Stimulated activated naive CD8-positive, alpha-beta T cell treated with anti-CD3 and anti-CD28 coated beads, Interleukin-15, Interleukin-2, amounts not matched to agents 100 ng/mL and 50 ng/mL, for 24 hours (primary cell): ENCODE measurements at regions not wholly inside any gene's neighbourhood (a gene's known extent, or its start where the extent isn't known, plus 50 kb on each side); places are given as distances from the start of the nearest gene placed in this dataset.

ENCODE experiments used
- H3K27ac Mint-ChIP-seq: one replicate; pipeline ENCODE4 v1.8.0; 2021; ENCODE audit warnings: mild to moderate bottlenecking, mixed read lengths
- H3K27me3 Mint-ChIP-seq: one replicate; pipeline ENCODE4 v1.8.0; 2021; ENCODE audit warnings: mixed read lengths
- H3K36me3 Mint-ChIP-seq: one replicate; pipeline ENCODE4 v1.8.0; 2021; ENCODE audit warnings: low read depth, mixed read lengths
- H3K4me1 Mint-ChIP-seq: one replicate; pipeline ENCODE4 v1.8.0; 2021; ENCODE audit warnings: low read depth, mixed read lengths
- H3K4me3 Mint-ChIP-seq: one replicate; pipeline ENCODE4 v1.8.0; 2021; ENCODE audit warnings: mild to moderate bottlenecking, mixed read lengths
- H3K9me3 Mint-ChIP-seq: one replicate; pipeline ENCODE4 v1.8.0; 2021; ENCODE audit warnings: mixed read lengths

DNA sequence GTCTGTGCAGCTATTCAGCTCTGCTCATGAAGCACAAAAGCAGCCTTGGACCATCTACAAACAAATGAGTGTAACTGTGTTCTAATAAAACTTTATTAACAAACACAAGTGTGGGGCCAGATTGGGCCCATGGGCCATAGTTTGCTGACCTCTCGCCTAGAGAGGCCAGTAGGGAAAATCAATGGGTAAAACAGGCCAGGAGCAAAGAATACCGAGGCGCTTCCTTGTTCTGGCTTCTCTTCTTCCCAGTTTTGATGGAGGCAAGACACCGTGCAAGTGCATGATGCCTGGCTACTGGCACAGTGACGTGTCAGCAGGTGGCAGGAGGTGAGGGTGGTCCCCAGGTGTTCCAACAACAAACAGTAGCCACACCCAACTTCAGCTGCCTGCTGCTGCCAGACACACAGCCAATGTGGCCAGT, 94.3 kb upstream of the SDK1 start:
- Mint-ChIP-seq H3K4me3 (no peak overlapping the region), H3K9me3 (no peaks in the 10 kb centered on the region), H3K36me3 (no peaks in the 10 kb centered on the region), H3K4me1 (no peaks in the 10 kb centered on the region), H3K27ac (no peak overlapping the region), H3K27me3 (no peaks in the 10 kb centered on the region)

DNA sequence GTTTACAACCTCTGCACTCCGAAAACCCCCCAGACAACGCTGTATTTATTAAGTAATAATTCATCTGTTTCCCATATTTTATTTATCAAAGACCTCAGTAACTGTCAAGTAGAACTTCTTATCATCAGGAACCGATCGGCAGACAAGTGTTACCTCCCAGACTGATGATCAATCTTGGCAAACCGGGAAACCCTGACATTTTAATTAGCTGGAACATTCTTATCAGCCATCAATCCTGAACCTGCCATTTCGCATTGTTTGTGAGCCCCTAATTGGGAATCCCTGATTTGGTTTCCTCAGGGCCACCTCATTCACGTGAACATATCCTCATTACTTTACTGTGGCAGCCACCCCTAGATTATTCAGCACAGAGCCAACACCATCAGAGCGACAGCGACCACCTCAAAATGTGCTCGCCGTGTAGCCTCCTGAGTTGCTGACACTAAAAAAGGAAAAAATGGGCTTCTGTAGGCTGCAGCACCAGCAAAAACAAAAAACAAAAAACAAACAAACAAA, 93.6 kb upstream of the SDK1 start:
- Mint-ChIP-seq H3K27me3 (no peaks in the 10 kb centered on the region), H3K4me3 (no peak overlapping the region), H3K4me1 (no peaks in the 10 kb centered on the region), H3K9me3 (no peaks in the 10 kb centered on the region), H3K36me3 (no peaks in the 10 kb centered on the region), H3K27ac (no peak overlapping the region)

GRCh38 chr7:3210531-3210930, 90.5 kb upstream of the SDK1 start:
- Mint-ChIP-seq H3K4me1 (no peaks in the 10 kb centered on the region), H3K27me3 (no peaks in the 10 kb centered on the region), H3K9me3 (no peaks in the 10 kb centered on the region), H3K27ac (no peak overlapping the region), H3K36me3 (no peaks in the 10 kb centered on the region), H3K4me3 (no peak overlapping the region)

DNA sequence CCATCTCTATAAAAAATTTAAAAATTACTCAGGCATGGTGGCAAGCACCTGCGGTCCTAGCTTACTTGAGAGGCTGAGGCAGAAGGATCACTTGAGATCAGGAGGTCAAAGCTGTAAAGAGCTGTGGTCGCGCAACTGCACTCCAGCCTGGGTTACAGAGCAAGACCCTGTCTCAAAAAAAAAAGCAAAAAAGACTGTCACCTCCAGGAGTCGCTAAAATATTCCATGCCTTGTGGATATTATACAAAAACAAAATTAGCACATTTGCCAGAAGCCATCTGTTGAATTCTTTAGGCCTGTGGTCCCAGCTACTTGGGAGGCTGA, 87.0 kb upstream of the SDK1 start:
- Mint-ChIP-seq H3K36me3 (no peaks in the 10 kb centered on the region), H3K4me3 (no peak overlapping the region), H3K4me1 (peaks cover 4% of the 10 kb centered on the region), H3K27me3 (peaks cover 10% of the 10 kb centered on the region), H3K27ac (no peak overlapping the region), H3K9me3 (no peaks in the 10 kb centered on the region)

DNA sequence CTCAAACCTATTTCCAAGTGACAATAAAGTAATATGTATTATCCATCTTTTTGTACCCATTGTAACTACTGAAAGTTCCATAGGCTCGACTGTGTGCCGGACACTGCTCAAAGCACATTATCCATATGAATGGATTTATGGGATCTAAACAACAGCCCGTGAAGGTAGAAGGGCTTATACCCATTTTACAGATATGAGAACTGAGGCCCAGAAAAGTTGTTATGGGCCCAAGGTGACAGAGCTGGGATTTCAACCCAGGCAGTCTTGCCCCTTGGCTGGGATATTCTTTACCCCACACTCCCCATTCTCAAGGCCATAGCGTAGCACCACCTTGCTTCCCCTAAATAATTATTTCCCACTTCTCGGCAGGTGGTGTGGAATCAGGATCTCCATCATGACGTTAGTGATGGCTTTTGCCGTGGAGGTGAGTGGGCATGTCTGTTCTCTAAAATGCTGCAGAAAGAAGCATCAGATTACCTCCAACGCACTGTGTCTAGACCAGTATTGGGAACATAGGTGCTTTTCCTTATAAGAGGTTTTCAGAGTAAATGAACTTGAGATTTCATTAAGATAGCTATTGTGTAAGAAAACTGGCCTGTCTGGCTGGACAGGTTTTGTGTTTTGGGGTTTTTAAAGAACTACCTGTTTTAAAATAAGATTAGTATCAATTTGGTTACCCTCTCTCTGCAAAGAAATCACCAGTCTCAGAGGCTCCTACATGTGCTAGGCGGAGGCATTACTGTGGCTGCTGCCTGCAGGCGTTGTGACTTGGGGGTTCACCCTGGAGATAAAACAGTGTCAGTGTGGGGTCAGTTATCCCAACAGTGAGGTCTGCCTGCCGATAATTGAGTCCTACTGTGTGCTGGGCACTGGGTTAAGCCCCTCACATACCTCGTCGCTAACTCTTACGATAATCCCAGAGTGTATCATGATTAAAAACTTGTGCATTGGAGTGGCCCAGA, 85.1 kb upstream of the SDK1 start:
- no peaks in the 10 kb centered on the region for H3K36me3 Mint-ChIP-seq
- no peak overlapping the region for H3K4me3 Mint-ChIP-seq
- H3K4me1 Mint-ChIP-seq, result peaks cover 4% of the 10 kb centered on the region
- H3K27ac Mint-ChIP-seq, result no peak overlapping the region
- H3K27me3 Mint-ChIP-seq, result peaks cover 15% of the 10 kb centered on the region
- H3K9me3 Mint-ChIP-seq, result no peaks in the 10 kb centered on the region

- peaks cover 15% of the 10 kb centered on the region for H3K27me3 Mint-ChIP-seq
- H3K4me1 Mint-ChIP-seq, result peaks cover 4% of the 10 kb centered on the region
- H3K9me3 Mint-ChIP-seq, result no peaks in the 10 kb centered on the region
- H3K4me3 Mint-ChIP-seq, result no peak overlapping the region
- H3K27ac Mint-ChIP-seq, result no peak overlapping the region
- no peaks in the 10 kb centered on the region for H3K36me3 Mint-ChIP-seq
Measured at GRCh38 chr7:3217166-3217565, 83.9 kb upstream of the SDK1 start.

DNA sequence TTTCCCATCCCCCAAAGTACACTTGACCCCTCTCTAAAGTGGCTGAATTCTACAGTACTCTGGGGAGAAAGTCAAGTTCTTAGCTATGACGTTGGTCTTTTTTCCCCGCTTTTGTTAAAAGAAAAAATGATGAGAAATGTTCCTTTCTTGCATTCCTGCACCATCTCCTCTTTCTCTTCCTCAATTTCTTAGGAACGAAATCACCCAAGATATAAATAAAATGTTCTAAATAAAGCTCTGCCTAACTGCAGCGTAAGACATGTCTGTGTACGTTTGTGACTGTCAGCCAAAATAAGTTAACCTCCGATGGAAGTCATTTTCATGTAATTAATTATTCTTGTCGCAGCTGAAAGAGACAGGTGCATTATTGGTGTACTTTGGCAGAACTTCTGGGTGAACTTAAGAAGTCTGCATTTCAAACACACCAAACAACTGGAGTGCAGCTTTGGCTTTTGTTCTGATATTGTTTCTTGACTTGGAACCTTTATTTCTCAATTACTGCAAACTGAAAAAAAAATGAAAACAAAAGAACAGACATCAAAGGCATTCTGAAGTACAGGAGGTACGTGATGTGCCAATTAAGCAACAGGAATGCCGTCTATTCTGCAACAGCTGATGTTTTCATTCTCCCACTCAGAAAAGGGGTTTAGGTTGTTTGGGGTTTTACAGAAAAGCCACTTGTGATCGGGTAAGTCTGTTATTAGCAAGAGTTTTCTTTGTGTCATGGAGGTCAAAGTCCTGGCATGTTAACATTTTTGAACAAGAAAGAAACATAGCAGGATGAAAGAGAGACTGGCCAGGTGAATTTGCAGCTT, 82.4 kb upstream of the SDK1 start:
- H3K27me3 Mint-ChIP-seq, result peaks cover 15% of the 10 kb centered on the region
- H3K4me1 Mint-ChIP-seq, result peaks cover 4% of the 10 kb centered on the region
- no peaks in the 10 kb centered on the region for H3K9me3 Mint-ChIP-seq
- no peaks in the 10 kb centered on the region for H3K36me3 Mint-ChIP-seq
- H3K27ac Mint-ChIP-seq, result no peak overlapping the region
- H3K4me3 Mint-ChIP-seq, result no peak overlapping the region

GRCh38 chr7:3229904-3230470, 71.1 kb upstream of the SDK1 start:
- Mint-ChIP-seq H3K4me3 (no peak overlapping the region), H3K27ac (no peak overlapping the region), H3K4me1 (peaks cover 11% of the 10 kb centered on the region), H3K9me3 (peaks cover 3% of the 10 kb centered on the region), H3K27me3 (no peaks in the 10 kb centered on the region), H3K36me3 (no peaks in the 10 kb centered on the region)

- peaks cover 11% of the 10 kb centered on the region for H3K9me3 Mint-ChIP-seq
- H3K4me1 Mint-ChIP-seq, result peaks cover 11% of the 10 kb centered on the region
- no peak overlapping the region for H3K27ac Mint-ChIP-seq
- H3K4me3 Mint-ChIP-seq, result no peak overlapping the region
- H3K27me3 Mint-ChIP-seq, result peaks cover 7% of the 10 kb centered on the region
- H3K36me3 Mint-ChIP-seq, result peaks cover 6% of the 10 kb centered on the region
Measured at GRCh38 chr7:3230908-3231307, 70.1 kb upstream of the SDK1 start.

GRCh38 chr7:3232228-3232627, 68.8 kb upstream of the SDK1 start:
- Mint-ChIP-seq H3K27ac (no peak overlapping the region), H3K27me3 (peaks cover 7% of the 10 kb centered on the region), H3K36me3 (peaks cover 6% of the 10 kb centered on the region), H3K4me1 (peaks cover 8% of the 10 kb centered on the region), H3K4me3 (no peak overlapping the region), H3K9me3 (peaks cover 19% of the 10 kb centered on the region)

DNA sequence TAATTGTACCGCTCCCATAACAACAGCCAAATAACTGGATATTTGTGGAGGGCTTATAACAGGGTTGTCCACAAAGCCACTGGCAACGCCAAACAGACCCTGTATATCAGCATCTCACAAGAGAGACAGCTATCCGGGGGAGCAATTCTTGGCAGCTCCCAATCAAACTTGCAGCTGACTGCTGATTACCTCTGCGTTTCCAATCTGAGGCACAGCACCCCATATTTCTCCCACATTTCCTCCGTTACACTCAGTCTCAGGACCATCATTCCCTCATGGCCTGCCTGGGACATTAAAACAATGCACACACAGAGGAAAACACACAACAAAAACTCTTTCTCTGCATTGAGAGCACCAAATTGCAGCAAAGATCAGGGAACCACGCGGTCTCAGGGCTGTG, 67.8 kb upstream of the SDK1 start:
- Mint-ChIP-seq H3K4me1 (peaks cover 2% of the 10 kb centered on the region), H3K27me3 (peaks cover 11% of the 10 kb centered on the region), H3K36me3 (peaks cover 6% of the 10 kb centered on the region), H3K4me3 (no peak overlapping the region), H3K9me3 (peaks cover 23% of the 10 kb centered on the region), H3K27ac (no peak overlapping the region)

GRCh38 chr7:3234051-3234450, 67.0 kb upstream of the SDK1 start:
- no peak overlapping the region for H3K27ac Mint-ChIP-seq
- peaks cover 11% of the 10 kb centered on the region for H3K27me3 Mint-ChIP-seq
- no peaks in the 10 kb centered on the region for H3K4me1 Mint-ChIP-seq
- H3K4me3 Mint-ChIP-seq, result no peak overlapping the region
- peaks cover 23% of the 10 kb centered on the region for H3K9me3 Mint-ChIP-seq
- H3K36me3 Mint-ChIP-seq, result peaks cover 6% of the 10 kb centered on the region

DNA sequence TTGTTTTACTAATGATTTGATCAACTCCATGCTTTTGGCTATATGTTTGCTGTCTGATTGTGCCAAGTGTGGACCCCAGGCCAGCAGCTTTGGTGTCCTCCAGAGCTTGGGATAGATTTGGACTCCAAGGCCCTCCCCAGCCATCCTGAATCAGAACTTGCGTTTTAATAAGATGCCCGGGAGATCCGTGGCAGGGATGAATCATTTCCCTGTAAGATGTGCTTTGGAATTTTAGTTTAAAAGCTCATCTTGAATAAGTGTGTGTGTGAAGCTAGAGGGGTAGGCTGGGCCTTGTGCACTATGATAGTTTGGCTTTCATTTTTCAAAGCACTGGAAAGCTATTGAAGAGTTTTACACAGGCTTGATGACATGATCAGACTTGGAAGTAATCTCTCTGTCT, 66.2 kb upstream of the SDK1 start:
- Mint-ChIP-seq H3K36me3 (peaks cover 6% of the 10 kb centered on the region), H3K27ac (no peak overlapping the region), H3K9me3 (peaks cover 23% of the 10 kb centered on the region), H3K27me3 (peaks cover 11% of the 10 kb centered on the region), H3K4me1 (no peaks in the 10 kb centered on the region), H3K4me3 (no peak overlapping the region)

- no peak overlapping the region for H3K27ac Mint-ChIP-seq
- peaks cover 6% of the 10 kb centered on the region for H3K36me3 Mint-ChIP-seq
- H3K9me3 Mint-ChIP-seq, result peaks cover 23% of the 10 kb centered on the region
- H3K27me3 Mint-ChIP-seq, result peaks cover 11% of the 10 kb centered on the region
- H3K4me3 Mint-ChIP-seq, result no peak overlapping the region
- H3K4me1 Mint-ChIP-seq, result no peaks in the 10 kb centered on the region
Measured at GRCh38 chr7:3235322-3235721, 65.7 kb upstream of the SDK1 start.

DNA sequence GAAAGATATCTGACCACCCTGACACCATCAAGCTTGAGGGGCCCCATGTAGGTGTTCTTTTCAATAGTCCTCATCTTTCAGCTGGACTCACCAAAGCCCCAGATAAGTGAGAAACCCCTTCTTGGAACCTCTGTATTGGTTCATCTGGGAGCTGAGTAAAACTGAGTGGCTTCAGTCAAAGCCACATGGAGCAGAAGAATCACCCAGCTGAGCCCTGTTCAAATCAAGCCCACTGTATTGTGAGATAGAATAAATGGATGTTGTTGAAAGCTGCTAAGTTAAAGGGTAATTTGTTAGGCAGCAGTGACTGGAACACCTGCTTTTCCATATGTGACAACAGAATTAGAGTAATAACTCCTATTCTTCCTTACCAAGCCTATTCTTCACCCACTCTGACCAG, 64.8 kb upstream of the SDK1 start:
- Mint-ChIP-seq H3K9me3 (peaks cover 23% of the 10 kb centered on the region), H3K4me1 (no peaks in the 10 kb centered on the region), H3K27ac (no peak overlapping the region), H3K36me3 (peaks cover 6% of the 10 kb centered on the region), H3K27me3 (peaks cover 11% of the 10 kb centered on the region), H3K4me3 (no peak overlapping the region)
